PC-3 (cell line): ENCODE measurements at regions not wholly inside any gene's neighbourhood (a gene's known extent, or its start where the extent isn't known, plus 50 kb on each side); places are given as distances from the start of the nearest gene placed in this dataset.

Experiments used
- CTCF ChIP-seq: fragments of 300-600 bp; sonication (generic); conservative IDR thresholded peaks from 2 replicates; pipeline ENCODE4 v1.5.1; 2017; ENCODE audit warnings: antibody characterized with exemption, low read depth, mild to moderate bottlenecking, low read length
- EZH2 ChIP-seq: fragments of 300-600 bp; sonication (generic); IDR thresholded peaks from one replicate; pipeline ENCODE4 v1.6.1; 2017; ENCODE audit warnings: antibody characterized with exemption, mild to moderate bottlenecking, low read length; ENCODE audit not compliant: unreplicated experiment

- TF ChIP-seq CTCF (no peak), EZH2 (no peak)
Measured at GRCh38 chr12:124125203-124125871, 152.3 kb downstream of the ZNF664 start.
